ENCODE measurements at regions not wholly inside any gene's neighbourhood (a gene's known extent, or its start where the extent isn't known, plus 50 kb on each side); places are given as distances from the start of the nearest gene placed in this dataset.

- no peak for ATAC-seq
- TF ChIP-seq, protein P1, sequence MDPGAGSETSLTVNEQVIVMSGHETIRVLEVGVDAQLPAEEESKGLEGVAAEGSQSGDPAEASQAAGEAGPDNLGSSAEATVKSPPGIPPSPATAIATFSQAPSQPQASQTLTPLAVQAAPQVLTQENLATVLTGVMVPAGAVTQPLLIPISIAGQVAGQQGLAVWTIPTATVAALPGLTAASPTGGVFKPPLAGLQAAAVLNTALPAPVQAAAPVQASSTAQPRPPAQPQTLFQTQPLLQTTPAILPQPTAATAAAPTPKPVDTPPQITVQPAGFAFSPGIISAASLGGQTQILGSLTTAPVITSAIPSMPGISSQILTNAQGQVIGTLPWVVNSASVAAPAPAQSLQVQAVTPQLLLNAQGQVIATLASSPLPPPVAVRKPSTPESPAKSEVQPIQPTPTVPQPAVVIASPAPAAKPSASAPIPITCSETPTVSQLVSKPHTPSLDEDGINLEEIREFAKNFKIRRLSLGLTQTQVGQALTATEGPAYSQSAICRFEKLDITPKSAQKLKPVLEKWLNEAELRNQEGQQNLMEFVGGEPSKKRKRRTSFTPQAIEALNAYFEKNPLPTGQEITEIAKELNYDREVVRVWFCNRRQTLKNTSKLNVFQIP (CRISPR knock-in tag; IDR thresholded peaks at IDR 0.05; ENCODE audit: borderline replicate concordance, low read depth): no peak
- TF ChIP-seq CSDC2 (CRISPR knock-in tag; IDR thresholded peaks at IDR 0.05): no peak
These were observed 114.1 kb upstream of the MYO10 start for GRCh38 chr5:17050236-17050635.

DNA sequence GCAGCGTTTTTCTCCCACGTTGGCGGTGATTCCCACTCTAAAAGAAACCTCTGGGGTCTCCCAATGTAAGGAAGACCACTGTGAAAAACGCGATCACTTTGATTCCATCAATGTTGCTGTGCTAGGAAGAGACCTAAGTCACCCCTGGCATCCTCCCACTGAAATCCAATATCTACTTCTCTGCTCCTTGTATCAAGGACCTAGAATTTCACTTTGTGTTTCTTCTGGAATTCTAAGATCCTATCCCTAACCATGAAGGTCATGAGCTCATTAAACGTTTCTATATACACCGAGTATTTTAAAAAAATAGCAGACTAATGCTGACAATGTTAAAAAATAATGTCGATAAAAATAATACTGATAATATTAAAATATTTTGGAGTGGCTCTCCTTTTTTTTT lies 118.8 kb upstream of the MYO10 start:
- no peak for ATAC-seq
- TF ChIP-seq PPARA (CRISPR knock-in tag; IDR thresholded peaks at IDR 0.05; ENCODE audit: borderline replicate concordance): no peak

GRCh38 chr5:17056141-17056631 lies 120.1 kb upstream of the MYO10 start:
- TF ChIP-seq ISL1 (CRISPR knock-in tag; IDR thresholded peaks at IDR 0.05): no peak
- TF ChIP-seq ZFP30 (CRISPR knock-in tag; IDR thresholded peaks at IDR 0.05): no peak
- TF ChIP-seq SNAI2 (CRISPR knock-in tag; IDR thresholded peaks at IDR 0.05): no peak
- no peak for TF ChIP-seq CSRNP3 (CRISPR knock-in tag; IDR thresholded peaks at IDR 0.05)
- TF ChIP-seq, protein P2, sequence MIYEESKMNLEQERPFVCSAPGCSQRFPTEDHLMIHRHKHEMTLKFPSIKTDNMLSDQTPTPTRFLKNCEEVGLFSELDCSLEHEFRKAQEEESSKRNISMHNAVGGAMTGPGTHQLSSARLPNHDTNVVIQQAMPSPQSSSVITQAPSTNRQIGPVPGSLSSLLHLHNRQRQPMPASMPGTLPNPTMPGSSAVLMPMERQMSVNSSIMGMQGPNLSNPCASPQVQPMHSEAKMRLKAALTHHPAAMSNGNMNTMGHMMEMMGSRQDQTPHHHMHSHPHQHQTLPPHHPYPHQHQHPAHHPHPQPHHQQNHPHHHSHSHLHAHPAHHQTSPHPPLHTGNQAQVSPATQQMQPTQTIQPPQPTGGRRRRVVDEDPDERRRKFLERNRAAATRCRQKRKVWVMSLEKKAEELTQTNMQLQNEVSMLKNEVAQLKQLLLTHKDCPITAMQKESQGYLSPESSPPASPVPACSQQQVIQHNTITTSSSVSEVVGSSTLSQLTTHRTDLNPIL (CRISPR knock-in tag; IDR thresholded peaks at IDR 0.05; ENCODE audit: low read depth): no peak
- TF ChIP-seq ESRRG (CRISPR knock-in tag; IDR thresholded peaks at IDR 0.05): no peak
- TF ChIP-seq GLIS3 (CRISPR knock-in tag; IDR thresholded peaks at IDR 0.05): no peak
- no peak for TF ChIP-seq TSHZ2 (CRISPR knock-in tag; IDR thresholded peaks at IDR 0.05)
- TF ChIP-seq ZNF70 (CRISPR knock-in tag; IDR thresholded peaks at IDR 0.05): no peak
- TF ChIP-seq ZFP3 (CRISPR knock-in tag; IDR thresholded peaks at IDR 0.05): no peak
- no peak for TF ChIP-seq ARNTL (CRISPR knock-in tag; IDR thresholded peaks at IDR 0.05; ENCODE audit: borderline replicate concordance, low read depth)
- TF ChIP-seq, protein P1 (CRISPR knock-in tag; IDR thresholded peaks at IDR 0.05; ENCODE audit: borderline replicate concordance, low read depth): no peak
- TF ChIP-seq BACH2 (CRISPR knock-in tag; IDR thresholded peaks at IDR 0.05; ENCODE audit: borderline replicate concordance): no peak
- ATAC-seq: peak; percentile 38; the same call in 2 of the 3 replicates

DNA sequence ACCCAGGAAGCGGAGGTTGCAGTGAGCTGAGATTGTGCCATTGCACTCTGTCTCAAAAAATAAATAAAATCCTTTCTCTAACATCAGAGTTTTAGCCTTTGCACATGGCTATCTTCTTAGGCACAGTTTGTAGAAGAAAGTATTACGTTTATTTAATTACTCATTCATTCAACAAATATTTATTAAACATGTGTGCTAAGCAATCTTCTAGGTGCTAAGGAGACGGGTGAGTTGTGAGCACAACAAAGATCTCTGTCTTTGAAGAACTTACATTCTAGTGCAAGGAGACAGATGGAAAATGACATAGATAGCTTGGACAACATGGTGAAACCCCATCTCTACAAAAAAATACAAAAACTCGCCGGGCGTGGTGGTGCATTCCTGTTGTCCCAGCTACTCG lies 122.3 kb upstream of the MYO10 start:
- TF ChIP-seq BACH2 (CRISPR knock-in tag; IDR thresholded peaks at IDR 0.05; ENCODE audit: borderline replicate concordance) (no peak), TOX (CRISPR knock-in tag; IDR thresholded peaks at IDR 0.05; ENCODE audit: borderline replicate concordance) (no peak), RARB (CRISPR knock-in tag; IDR thresholded peaks at IDR 0.05) (no peak), ZNF565 (CRISPR knock-in tag; conservative IDR thresholded peaks at IDR 0.05; ENCODE audit: low read depth) (no peak), CSRNP3 (CRISPR knock-in tag; IDR thresholded peaks at IDR 0.05) (no peak), CSDC2 (CRISPR knock-in tag; IDR thresholded peaks at IDR 0.05) (no peak)
- no peak for ATAC-seq
